Kidney tubule cell (primary cell): ENCODE measurements at regions not wholly inside any gene's neighbourhood (a gene's known extent, or its start where the extent isn't known, plus 50 kb on each side); places are given as distances from the start of the nearest gene placed in this dataset.

Experiments used
- DNase-seq: peaks from one replicate; pipeline ENCODE4 v3.0.0-alpha.2; 2018; ENCODE audit warnings: low spot score

DNA sequence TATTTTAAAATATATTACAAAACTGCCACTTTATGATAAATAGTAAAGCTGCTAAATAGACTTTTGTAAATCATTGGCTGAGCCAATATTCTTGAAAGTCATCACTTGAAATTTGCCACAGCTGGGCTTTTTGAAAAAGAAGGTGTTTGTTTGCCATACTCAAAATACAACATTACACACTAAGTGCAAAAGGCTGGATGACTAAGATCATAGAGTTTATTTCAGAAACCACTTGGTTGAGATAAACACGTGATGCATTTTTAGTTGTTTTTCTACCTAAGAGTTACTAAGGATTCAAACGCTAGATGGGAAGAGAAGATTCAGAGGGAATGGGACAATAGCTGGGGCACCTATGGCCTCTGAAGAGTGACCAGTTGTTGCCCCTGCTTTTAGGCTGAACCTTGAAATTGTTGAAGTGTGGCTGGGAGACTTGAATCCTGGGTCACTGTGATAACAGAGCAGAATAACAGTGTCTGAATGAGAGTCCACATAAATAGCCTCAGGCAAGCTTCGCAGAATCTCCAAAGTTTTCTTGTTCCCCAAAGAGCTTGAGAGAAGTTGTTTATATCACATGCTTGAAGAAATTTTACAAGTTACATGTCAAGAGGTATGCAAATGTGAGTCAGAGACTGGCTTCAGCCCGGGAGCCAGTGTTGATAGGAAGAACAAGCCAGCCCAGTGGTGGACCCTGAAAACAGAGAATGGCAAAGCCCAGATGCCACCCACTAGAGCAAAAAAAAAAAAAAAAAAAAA is 409.8 kb downstream of the GPD2 start:
- DNase-seq: no peak

DNA sequence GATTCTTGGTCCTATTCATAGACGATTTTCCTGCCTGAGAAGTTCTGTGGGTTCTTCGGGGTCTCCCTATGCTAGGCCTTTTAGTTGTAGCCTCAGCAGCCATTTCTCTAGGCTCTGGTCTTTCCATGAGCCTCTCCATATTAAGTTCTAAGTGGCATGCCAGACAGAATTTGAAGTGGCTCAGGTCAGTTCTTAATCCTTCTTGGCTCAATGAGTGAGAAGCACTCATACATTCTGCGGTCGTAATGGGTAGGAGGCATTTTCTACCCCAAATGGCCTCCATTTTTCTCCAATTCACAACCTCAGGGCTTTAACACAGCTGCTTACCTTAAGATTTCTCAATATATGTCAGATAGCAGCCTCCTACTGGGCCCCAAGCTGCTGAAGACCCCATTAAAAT is 405.3 kb upstream of the GALNT5 start:
- DNase-seq: no peak

DNA sequence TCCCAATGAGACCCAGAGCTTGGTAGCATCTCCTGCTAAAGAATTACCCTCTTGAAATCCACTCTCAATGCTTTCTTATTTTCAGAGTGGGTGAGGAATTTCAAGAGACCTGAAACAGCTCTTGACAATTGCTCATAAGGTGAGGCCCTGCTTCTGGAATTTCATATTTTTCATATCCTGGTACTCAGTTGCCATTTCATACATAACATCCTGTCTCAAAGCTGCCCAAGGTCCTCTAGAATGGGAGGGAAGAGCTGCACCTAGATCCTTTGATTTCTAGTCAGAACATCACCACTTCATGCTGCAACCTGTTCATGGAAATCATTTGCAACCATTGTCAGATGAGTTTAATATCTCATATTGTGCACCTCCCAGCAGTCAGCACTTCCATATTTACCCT is 404.8 kb upstream of the GALNT5 start:
- DNase-seq: no peak

DNA sequence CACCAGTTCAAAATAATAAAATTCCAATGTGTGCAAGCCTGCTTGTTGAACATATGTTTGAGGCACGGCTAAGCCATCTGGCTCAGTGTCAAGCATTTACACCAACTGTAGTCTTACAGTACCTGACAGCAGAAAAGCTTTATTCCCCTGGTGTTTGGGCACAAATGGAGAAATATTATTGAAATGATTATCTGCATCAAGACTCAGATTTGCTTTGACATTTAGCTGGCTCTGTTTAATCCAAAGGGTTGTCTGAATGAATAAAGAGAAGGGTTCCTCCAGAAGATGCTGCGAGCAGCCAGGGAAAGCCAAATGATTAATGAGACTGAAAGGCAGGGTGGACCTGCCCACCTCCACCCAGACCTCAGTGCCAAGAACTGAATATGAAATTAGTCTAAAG is 393.2 kb upstream of the GALNT5 start:
- DNase-seq: no peak

DNA sequence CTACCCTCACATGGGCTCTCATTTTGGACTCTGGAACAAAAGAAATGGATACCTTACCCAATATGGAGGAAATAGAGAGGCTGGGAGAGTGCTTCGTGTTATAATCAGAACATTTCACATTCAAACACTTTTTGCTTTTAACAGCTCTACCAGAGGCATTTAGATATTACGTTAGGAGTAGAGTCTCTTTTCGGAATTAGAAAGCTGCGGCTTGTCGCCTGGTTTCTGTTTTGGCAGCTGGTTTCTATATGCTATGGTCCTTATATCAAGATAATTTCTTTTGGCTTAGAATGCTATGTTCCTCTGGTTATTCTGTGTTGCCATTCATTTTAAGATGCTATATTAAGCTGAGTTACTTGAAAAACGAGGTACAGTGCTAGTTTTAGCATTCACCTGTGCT is 392.8 kb upstream of the GALNT5 start:
- no peak for DNase-seq

DNA sequence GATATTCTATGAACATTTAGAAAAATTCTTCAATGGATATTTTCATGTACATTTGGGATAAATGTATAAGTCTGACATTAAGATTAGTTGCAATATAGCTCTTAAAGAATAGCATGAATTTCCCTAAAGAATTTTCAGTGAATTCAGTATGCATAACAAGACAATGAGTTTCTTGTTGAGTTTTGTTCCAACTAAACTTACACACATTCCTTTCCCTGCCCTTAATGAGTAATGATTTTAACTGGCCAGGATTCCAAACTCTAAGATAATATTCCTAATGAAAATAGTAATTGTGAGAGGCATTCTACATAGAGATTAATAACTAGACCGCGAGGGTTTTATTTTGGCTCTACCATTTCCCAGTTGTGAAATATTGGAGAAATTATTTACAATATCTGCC is 390.3 kb upstream of the GALNT5 start:
- no peak for DNase-seq

DNA sequence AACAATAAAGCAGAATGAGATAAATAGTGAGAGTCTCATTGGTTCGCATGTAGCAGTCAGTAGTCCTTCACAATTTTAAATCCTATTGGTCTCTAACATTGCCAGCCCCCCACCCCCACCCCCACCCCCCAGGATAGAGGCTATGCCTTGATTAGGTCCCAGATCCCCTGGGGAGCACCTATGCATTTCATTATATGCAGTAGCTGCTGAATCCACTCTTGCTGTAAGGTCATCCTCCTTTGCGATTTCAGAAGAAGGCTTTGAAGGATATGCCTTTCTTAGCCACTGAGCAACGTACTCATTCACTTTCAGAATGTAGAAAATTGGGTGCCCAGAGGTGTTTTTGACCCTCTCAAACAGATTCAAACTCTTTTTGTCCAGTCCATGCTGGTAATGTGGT is 382.8 kb upstream of the GALNT5 start:
- no peak for DNase-seq

DNA sequence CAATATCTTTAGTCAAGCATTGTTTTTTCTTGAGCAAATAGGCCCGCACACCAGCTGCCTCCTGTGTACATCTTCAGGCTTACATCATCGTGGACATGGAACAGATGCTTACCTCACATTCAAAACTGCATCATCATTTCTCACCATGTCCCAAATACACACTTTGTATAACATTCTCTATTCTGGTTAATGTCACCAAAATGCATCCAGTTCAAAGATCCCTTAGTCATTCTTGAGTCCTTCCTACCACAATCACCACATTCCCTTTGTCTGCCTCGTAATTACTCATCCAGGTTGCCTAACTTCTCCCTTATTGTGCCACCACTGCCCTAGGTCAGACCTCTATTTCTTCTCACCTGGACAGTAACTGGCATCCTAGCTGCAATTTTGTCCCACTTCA is 373.7 kb upstream of the GALNT5 start:
- DNase-seq: peak; percentile 87

DNA sequence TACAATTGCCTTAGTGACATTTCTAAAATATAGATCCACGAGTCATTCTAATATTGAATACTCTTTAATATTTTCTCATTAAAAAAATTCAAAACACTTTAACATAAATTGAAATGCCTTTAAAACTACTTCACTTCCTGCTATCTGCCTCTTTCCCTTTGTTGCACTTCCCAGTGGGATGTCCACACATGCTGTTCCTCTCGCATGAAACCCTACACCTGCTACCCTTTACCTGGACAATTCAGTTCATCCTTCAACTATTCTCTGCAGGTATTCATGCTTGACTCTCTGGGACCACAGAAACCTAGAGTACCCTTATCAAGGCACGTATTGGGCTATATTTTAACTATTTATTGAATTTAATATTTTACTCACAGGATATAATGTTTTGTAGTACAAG is 373.3 kb upstream of the GALNT5 start:
- no peak for DNase-seq

DNA sequence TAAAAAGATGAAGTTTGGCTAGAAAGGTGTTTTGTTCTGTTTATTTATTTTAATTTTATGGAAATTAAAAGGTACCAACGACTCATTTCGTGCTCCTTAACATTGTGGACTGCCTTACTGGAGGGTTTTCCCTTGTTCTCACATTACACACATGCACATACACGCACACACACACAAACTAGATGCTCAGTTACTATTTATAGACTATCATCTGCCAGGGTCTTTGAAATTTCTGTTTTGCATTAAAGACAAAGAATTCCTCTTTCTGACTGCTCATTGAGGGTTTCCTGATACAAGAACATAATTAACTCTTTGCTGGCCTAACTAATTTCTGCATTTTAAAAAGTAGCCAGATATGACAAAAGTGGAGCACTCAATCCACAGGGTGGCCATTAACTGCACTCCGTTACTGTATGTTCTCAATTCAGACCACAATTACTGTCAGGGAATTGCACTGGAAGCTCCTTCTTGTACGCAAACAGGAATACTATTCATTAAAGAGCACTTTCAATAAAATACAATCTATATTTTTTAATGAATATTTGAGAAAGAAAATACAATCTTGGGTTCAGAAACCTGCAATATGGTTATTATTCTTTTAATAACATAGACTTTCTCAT is 366.9 kb upstream of the GALNT5 start:
- DNase-seq: no peak

DNA sequence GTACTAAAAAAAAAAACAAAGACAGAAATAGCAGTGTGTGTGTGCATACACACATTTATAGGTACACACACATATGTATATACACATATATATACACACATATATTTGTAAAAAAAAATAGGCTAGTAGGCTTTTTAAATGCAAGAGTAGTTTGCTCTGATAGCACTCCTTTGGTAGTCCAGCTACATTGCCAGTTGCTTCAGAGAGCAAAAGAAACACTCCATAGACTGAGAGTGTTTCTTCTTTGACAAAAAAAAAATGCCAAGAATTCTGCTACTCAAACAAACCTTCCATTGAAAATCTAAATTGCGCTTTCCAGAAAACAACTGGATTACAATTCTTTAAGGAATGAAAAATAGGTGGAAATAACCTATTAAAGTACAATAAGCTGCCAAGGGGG is 365.9 kb upstream of the GALNT5 start:
- DNase-seq: no peak

DNA sequence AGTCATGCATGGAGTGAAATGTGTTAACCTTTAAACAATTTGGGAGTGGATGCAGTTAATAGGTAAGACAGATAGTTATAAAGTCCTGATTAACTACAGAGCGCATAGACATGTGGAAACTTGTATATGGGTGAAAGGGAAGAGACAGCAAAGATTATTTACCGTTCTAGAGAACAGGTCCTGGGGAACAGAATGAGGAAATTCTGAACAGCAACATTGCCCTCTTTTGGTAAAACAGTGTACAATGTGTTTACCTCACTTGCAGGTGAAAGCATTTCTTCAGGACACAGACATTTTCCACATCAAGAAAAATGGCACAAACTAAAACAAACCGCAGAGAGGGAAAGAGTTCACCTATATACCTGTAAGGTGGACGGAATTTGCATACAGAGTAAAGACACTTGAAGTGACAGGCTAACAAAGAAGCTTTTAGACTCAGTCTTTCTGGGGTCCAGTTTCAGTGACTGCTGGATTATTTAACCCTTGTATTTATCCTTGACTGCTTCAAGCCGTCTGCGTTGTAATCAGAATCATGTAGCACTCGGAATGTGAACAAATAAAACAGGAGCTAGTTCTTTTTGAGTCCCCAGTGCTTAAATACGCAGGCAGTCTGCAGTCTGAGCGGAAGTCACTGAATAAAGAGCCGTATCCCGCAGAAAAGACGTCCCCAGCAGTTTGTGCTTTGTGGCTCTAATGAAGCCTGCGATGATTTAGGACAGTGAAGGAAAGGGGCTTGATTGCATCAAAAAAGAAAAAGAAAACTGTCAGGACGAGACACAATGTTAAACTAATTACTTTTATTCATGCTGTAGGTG is 364.8 kb upstream of the GALNT5 start:
- peak; percentile 74 for DNase-seq

DNA sequence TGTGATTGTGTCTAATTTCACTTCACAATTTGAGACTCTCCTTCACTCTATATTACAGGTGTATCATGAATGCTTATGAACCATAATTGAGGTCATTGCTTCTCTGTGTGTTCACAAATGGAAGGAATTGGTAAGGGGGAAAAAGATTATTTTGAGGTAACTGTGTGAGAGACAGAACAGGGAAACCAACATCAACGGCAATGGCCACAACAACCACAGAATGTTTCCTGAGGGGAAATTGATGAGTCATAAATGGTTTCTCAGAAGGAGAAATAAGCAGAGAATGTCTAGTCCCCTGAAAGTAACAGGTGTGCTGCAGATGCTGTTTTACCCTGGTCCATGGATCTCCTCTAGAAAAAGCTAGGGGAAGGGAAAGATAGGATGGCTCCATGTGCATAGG is 361.2 kb upstream of the GALNT5 start:
- peak; percentile 51 for DNase-seq

DNA sequence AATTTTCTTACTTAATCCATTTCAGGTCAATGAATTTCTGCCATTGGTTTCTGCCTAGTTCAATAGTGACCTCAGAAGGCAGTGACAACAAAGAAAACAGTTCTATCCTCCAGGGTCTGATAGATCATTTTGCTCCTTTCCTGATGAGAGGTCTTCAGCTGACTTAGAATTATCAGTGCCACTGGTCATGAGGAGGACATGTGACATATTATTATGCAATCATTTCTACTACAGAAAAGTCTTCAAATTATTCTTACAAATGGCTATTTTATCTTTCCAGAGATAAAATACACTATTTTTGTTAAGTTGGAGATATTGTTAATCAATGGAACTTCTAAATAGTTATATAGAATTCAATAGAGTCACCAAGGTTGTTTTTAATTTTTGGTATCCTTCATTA is 360.0 kb upstream of the GALNT5 start:
- no peak for DNase-seq

DNA sequence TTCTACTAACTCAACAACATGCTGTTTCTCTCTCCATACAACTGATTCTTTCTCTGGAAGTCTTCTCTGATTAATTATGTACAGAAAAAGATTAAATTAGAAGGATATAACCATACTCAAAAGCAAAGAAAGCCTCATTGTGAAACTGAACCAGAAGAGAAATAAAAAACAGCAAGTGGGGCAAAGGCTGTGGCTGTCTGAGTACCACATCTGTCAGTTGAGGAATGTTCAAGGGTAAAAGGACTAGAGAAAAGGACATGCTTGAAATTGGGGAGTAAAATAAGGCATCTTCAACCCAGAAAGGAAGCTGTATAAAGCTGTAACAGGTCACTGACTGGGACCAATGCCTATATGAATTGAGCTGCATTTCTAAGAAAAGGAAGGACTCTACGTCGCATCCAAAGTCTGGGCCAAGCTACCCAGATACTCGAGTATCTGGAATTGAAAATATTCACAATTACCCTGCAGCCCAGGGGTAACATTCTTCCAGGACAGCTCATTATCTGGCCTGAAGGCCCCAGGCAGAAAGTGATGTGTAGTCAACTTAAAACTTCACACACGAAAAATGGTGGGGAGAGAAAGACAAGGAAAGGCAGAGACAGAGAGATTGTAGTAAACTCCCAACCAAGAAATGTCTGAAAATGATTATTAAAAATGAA is 356.0 kb upstream of the GALNT5 start:
- DNase-seq: peak; percentile 58

DNA sequence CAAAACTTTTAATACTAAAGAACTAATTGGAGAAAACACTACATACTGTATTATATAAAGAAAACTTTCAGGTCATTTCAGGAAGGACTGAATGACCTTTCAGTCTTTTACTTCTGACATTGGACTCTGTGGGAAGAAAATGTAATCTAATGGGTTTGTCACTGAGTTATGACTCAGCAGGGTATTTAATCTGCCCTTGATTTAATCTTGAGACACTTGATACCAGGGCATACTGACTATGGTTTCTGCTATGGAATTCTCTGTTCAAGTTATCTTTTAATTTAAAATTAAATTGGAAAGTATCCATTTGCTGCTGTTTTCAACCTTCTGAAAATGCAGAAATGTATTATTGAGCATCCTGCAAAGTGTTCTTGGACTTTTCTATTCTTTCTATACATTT is 354.2 kb upstream of the GALNT5 start:
- DNase-seq: no peak

DNA sequence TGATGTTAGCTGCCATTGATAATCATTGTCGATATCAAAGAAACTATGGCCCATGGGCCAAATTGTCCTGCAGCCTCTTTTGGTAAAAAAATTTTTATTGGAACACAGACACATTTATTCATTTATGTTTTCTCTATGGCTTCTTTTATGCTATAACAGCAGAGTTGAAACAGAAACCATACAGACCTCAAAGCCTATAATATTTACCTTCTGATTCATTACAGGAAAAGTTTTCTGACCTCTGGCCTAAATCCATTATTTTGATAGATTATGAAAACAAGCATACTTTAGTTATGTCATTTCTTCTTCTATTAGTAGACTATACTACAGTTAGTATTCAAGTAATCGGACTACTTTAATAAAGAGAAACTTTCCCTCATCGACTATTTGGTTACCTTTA is 349.7 kb upstream of the GALNT5 start:
- peak; percentile 8 for DNase-seq

DNA sequence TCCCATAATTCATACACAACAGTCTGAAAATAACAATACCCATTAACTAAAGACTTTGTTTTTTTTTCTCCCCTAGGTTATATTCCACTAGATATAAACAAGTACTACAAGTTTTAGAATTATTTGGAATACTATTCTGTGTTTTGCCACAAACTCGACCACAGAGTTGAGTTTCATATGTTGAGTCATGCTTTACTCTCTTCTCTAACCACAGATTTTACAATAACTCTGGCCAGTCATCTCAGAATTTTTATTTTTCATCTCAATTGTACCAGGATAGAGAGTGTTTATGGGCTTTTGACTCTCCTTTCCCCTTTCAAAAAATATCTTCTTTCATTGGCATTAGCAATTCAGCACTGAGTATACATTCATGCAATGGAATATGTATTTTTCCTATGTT is 348.7 kb upstream of the GALNT5 start:
- peak; percentile 67 for DNase-seq

DNA sequence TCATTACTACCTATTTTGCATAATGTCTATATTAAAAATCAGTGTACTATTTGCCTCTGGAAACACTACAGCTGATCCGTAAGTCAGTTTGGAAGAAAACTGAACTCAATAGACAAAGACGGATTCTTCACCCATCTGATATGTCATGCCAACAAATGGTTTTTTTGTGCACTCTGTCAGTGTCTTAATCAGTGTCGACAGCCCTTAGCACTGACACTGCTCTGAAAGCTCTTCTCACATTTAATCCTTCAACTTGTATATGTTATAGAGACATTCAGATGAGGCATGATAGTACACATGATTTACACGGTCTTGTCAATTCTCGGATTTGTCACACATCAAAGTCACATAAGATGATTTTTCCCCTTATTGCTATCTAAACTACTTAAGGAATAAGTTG is 347.5 kb upstream of the GALNT5 start:
- DNase-seq: no peak

DNA sequence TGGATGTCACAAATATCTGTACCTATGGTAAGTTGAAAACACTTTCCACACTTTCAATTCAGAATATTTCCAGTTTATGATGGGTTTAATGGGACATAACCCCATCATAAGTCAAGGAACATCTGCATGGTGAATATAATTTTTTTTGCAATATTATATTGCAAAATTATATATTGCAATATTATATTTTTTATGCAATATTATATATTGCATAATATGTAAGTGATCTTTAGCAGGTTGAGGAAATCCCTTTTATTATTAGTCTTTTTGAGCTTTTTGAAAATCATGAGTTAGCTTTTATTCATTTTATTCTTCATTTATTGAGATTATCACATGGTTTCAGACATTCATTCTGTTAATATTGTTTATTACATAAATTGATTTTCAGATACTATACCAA is 342.2 kb upstream of the GALNT5 start:
- DNase-seq: no peak

DNA sequence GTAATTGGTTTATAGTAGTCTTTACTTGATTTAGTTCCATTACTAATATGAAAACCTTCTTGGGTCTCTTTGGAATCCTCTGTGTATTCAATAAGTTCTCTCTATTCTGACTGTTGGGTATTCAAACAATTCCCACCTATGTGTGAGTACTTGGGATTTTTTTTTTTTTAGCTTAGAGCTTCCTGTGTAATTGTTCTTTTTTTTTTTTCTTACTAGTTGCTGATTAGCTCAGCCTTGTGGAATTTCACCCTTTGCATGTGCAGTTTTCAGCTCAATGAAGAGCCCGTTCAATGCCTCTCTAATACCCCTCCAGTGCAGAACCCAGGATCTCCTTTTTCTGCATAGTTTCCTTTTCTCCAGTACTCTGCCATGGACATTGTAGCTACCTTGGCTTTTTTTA is 339.1 kb upstream of the GALNT5 start:
- peak; percentile 72 for DNase-seq

DNA sequence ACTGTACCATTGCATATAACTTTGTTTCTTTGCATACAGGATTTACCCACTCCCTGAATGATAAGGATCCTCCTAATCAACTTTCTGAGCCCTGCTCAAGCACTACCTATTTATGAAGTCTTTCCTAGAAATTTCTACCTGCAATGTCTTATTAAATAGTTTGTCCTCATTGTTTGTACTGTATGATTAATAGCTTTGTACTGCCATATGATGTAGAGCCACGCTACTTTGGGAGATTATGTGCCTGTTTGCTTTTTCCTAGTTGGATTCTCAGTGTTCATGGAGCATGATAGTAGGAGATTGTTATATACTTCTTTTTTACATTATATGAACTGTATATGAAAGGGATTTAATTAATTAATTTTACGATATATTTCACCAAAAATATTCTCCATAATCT is 327.1 kb upstream of the GALNT5 start:
- no peak for DNase-seq
